OCI-LY7 (cell line): ENCODE measurements at regions not wholly inside any gene's neighbourhood (a gene's known extent, or its start where the extent isn't known, plus 50 kb on each side); places are given as distances from the start of the nearest gene placed in this dataset.

Experiments used
- BruUV-seq: library from RNA; stranded (reverse); fragments of 400-500 nt; replicated peaks from 2 replicates; lab custom pipeline; 2021; lab: Mats Ljungman, UMichigan
- CTCF ChIA-PET: fragments of 300-600 bp; sonication (Branson Sonifier 250); formaldehyde crosslinking; loops from one replicate; lab custom pipeline; 2022; ENCODE audit warnings: antibody characterized with exemption; ENCODE audit not compliant: unreplicated experiment; lab: Charles Lee
- POLR2A ChIA-PET: fragments of 300-600 bp; sonication (Branson Sonifier 250); formaldehyde crosslinking; loops from one replicate; lab custom pipeline; 2022; ENCODE audit warnings: antibody characterized with exemption; lab: Charles Lee
- DNase-seq: peaks from one replicate; pipeline ENCODE4 v3.0.0-alpha.2; 2015; ENCODE audit warnings: low spot score
- H2AFZ ChIP-seq: fragments of 200-600 bp; sonication (generic), shearing (Covaris generic); 2 replicates; pipeline ENCODE4 v1.6.1; 2014; ENCODE audit warnings: mild to moderate bottlenecking, antibody characterized with exemption, low read length, moderate library complexity
- H3K27ac ChIP-seq: fragments of 200-600 bp; sonication (generic); 2 replicates; pipeline ENCODE4 v1.5.1; 2014; ENCODE audit warnings: mixed run types, low read depth, mild to moderate bottlenecking, moderate library complexity, low read length, inconsistent platforms; ENCODE audit not compliant: poor library complexity, severe bottlenecking
- H3K36me3 ChIP-seq: fragments of 200-600 bp; sonication (generic); 2 replicates; pipeline ENCODE4 v1.6.1; 2014; ENCODE audit warnings: mild to moderate bottlenecking, antibody characterized with exemption, low read length, moderate library complexity, mixed read lengths; ENCODE audit not compliant: insufficient read depth
- H3K4me1 ChIP-seq: fragments of 200-600 bp; sonication (generic); 2 replicates; pipeline ENCODE4 v1.5.1; 2014; ENCODE audit warnings: mild to moderate bottlenecking, low read length; ENCODE audit not compliant: insufficient read depth, poor library complexity, severe bottlenecking
- H3K4me2 ChIP-seq: fragments of 200-600 bp; sonication (generic); 2 replicates; pipeline ENCODE4 v1.6.1; 2014; ENCODE audit warnings: mild to moderate bottlenecking, low read length
- H3K4me3 ChIP-seq: fragments of 200-600 bp; sonication (generic); 2 replicates; pipeline ENCODE4 v1.5.1; 2014; ENCODE audit warnings: mild to moderate bottlenecking, low read depth, low read length; ENCODE audit not compliant: poor library complexity, severe bottlenecking
- H3K79me2 ChIP-seq: fragments of 200-600 bp; sonication (generic); 2 replicates; pipeline ENCODE4 v1.6.1; 2016; ENCODE audit warnings: low read depth, mild to moderate bottlenecking, low read length, moderate library complexity, mixed read lengths; ENCODE audit not compliant: insufficient read depth
- H3K9me2 ChIP-seq: fragments of 200-600 bp; sonication (generic); 2 replicates; pipeline ENCODE4 v1.6.1; 2016; ENCODE audit warnings: mild to moderate bottlenecking, low read length, mixed read lengths; ENCODE audit not compliant: insufficient read depth
- H3K9me3 ChIP-seq: fragments of 200-600 bp; sonication (generic); 2 replicates; pipeline ENCODE4 v1.6.1; 2014; ENCODE audit warnings: mild to moderate bottlenecking, mixed run types, low read length, mixed read lengths
- H4K20me1 ChIP-seq: fragments of 200-600 bp; sonication (generic); 2 replicates; pipeline ENCODE4 v1.6.1; 2014; ENCODE audit warnings: mild to moderate bottlenecking, antibody characterized with exemption, low read length, moderate library complexity, mixed read lengths; ENCODE audit not compliant: insufficient read depth
- CTCF ChIP-seq: fragments of 200-600 bp; sonication (generic); conservative IDR thresholded peaks from 2 replicates; pipeline ENCODE4 v1.5.1; 2014; ENCODE audit warnings: mild to moderate bottlenecking, antibody characterized with exemption, low read length, moderate library complexity, mixed read lengths
- EZH2phosphoT487 ChIP-seq: fragments of 200-600 bp; sonication (generic); IDR thresholded peaks from 2 replicates; pipeline ENCODE4 v1.6.1; 2018; ENCODE audit warnings: low read depth, borderline replicate concordance, mild to moderate bottlenecking, mixed run types, antibody characterized with exemption, low read length, moderate library complexity, mixed read lengths
- intact Hi-C: fragments of 100-400 bp; cut with micrococcal nuclease; formaldehyde crosslinking; loops from one replicate; pipeline ENCODE4 v1.10.0; 2022; ENCODE audit not compliant: unreplicated experiment

DNA sequence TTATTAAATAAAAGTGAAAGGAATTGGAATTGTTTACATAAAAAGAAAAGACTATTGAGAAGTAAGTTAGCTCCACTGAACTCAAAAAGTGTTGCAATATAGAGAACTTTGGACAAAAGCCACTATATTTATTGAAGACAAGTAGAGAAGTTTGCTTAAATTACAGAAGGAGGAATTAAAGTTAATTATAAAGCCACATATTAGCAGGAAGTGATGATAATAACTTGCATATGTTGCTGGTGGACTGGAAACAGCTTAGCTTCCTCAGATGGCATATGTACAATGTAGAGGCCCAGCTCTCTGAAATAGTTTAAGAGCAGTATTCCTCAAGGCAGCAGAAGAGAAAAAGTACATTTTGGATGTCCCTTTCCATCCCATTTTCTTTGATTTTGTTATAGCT is 400.7 kb downstream of the GATA3 start:
- no peak for TF ChIP-seq CTCF
- no peak for TF ChIP-seq EZH2phosphoT487
- Histone ChIP-seq H3K4me2 (no peak overlapping the region), H3K36me3 (no peaks in the 10 kb centered on the region), H3K9me2 (no peaks in the 10 kb centered on the region), H4K20me1 (no peaks in the 10 kb centered on the region), H3K9me3 (no peaks in the 10 kb centered on the region), H2AFZ (no peak overlapping the region), H3K79me2 (no peaks in the 10 kb centered on the region), H3K4me3 (no peak overlapping the region), H3K27ac (no peak overlapping the region), H3K4me1 (no peaks in the 10 kb centered on the region)
- ChIA-PET CTCF (no interaction called here), POLR2A (no interaction called here)
- no TSS peak for BruUV-seq
- DNase-seq, result no peak
- intact Hi-C loops, result no loop called here

DNA sequence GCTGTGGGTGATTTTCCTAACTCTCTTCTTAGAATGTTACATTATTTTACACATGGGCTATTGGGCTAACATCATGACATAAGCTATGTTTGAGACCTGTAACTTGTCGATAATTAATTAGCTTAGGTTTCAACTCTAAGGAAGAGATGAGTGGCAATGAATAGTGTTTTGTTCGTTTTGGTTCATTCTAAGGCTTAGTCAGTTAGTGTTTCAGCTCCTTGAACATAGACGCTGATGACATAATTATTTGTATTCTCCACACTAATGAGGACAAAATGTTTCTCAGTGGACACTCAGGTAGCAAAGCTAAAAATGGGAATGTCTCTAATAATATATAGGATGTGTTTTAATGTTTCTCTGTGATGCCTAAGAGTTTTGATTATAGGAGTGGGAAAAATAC is 401.9 kb downstream of the GATA3 start:
- H3K9me3 ChIP-seq, result no peaks in the 10 kb centered on the region
- no peak for DNase-seq
- H3K4me1 ChIP-seq, result no peaks in the 10 kb centered on the region
- H3K9me2 ChIP-seq, result no peaks in the 10 kb centered on the region
- no peak overlapping the region for H3K4me2 ChIP-seq
- no peak for TF ChIP-seq EZH2phosphoT487
- TF ChIP-seq CTCF, result no peak
- no TSS peak for BruUV-seq
- no peak overlapping the region for H2AFZ ChIP-seq
- ChIA-PET POLR2A (no interaction called here), CTCF (no interaction called here)
- H3K36me3 ChIP-seq, result no peaks in the 10 kb centered on the region
- no peak overlapping the region for H3K27ac ChIP-seq
- H3K79me2 ChIP-seq, result no peaks in the 10 kb centered on the region
- intact Hi-C loops, result no loop called here
- H3K4me3 ChIP-seq, result no peak overlapping the region
- H4K20me1 ChIP-seq, result no peaks in the 10 kb centered on the region

GRCh38 chr10:8460626-8461025 is 406.1 kb downstream of the GATA3 start:
- Histone ChIP-seq H3K36me3 (no peaks in the 10 kb centered on the region), H4K20me1 (no peaks in the 10 kb centered on the region), H3K4me2 (no peak overlapping the region), H2AFZ (no peak overlapping the region), H3K4me3 (no peak overlapping the region), H3K4me1 (no peaks in the 10 kb centered on the region), H3K9me3 (no peaks in the 10 kb centered on the region), H3K79me2 (no peaks in the 10 kb centered on the region), H3K9me2 (no peaks in the 10 kb centered on the region), H3K27ac (no peak overlapping the region)
- no TSS peak for BruUV-seq
- ChIA-PET POLR2A (interaction anchor here (0.6 to 0.7 kb wide), 2 partner anchors 68 to 76 kb away, joined by 3 read pairs; no protein-coding TSS in a partner anchor), CTCF (no interaction called here)
- no peak for TF ChIP-seq CTCF
- TF ChIP-seq EZH2phosphoT487, result no peak
- intact Hi-C loops, result no loop called here
- DNase-seq, result no peak
